GM21526 (cell line): ENCODE measurements at regions not wholly inside any gene's neighbourhood (a gene's known extent, or its start where the extent isn't known, plus 50 kb on each side); places are given as distances from the start of the nearest gene placed in this dataset.

Experiments
- ATAC-seq: cut with Tn5 transposase; IDR thresholded peaks from one replicate; pipeline ENCODE4 v1.9.1; 2021; ENCODE audit warnings: moderate library complexity; ENCODE audit not compliant: unreplicated experiment, low FRiP score

DNA sequence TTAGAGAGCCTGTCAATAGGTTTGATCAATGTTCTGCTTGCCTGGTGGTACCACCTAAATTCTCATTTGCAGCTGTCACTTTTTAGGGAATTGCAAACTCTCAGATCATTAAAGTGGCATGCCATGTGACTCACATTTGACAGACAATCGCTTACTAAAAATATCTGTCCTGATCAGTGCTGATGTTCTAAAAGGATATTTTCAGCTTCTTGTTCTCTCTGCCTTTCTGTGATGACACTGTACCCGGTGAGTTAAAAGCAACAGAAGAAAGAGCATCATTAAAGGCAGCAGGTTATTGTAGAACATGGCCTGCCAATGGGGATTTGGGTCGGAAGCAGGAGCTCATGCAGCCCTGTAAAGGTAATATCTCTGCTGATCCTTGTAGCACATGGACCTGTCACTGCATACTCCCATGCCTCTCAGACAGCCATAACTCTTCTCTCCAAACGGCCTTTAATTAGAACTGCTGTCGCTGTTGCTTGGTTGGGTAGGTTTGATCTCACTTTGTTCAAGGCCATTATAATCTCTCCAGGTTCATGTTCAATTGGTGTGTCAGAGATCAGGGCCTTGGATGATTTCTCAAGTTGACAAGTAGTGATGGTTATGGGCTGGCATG lies 441.3 kb upstream of the DEPDC1 start:
- no peak for ATAC-seq

- ATAC-seq = no peak
Measured at GRCh38 chr1:68950036-68950435, 453.2 kb upstream of the DEPDC1 start.

- ATAC-seq = no peak
Measured at GRCh38 chr1:68953311-68953710, 456.4 kb upstream of the DEPDC1 start.

DNA sequence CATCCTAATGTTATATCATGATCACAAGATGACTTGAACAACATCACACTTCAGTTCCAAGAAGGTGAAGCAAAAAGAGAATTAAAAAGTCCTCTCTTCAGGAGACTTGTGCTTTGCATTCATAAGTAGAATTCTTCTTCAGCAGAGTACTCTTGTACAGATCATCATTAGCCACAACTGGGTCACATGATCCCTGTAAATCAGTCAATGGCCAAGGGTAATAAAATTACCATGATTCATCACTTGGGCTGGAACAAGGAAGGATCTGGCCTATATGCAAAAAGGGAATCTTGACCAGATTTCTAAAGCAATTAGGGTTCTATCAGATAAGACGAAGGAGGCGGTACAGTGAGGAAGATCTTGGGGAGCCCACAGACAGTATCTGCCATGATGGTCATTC lies 458.0 kb upstream of the DEPDC1 start:
- no peak for ATAC-seq

DNA sequence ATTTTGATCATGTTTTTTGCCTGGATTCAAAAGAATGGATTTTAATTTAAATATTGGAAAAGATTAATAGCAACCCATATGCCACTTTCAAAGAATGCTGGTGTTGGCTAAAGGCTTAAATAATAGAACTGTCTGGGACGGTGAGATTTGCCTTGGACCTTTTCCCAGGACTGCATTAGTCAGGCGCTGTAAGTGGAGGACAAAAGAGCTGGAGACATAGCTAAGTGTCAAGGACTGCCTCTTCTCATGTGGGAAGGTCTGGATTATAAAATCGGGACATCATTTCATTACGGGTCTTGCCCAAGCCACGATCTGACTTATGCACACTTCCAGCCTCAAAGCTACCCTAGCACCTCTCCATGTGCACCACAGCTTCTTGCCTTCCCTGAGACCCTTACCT lies 458.5 kb upstream of the DEPDC1 start:
- no peak for ATAC-seq

- no peak for ATAC-seq
Measured at GRCh38 chr1:68958958-68959357, 462.1 kb upstream of the DEPDC1 start.

- ATAC-seq = no peak
Measured at GRCh38 chr1:68959461-68960030, 462.7 kb upstream of the DEPDC1 start.

- ATAC-seq = no peak
Measured at GRCh38 chr1:68961143-68961542, 464.3 kb upstream of the DEPDC1 start.

GRCh38 chr1:68963353-68963752 lies 466.5 kb upstream of the DEPDC1 start:
- ATAC-seq = no peak

DNA sequence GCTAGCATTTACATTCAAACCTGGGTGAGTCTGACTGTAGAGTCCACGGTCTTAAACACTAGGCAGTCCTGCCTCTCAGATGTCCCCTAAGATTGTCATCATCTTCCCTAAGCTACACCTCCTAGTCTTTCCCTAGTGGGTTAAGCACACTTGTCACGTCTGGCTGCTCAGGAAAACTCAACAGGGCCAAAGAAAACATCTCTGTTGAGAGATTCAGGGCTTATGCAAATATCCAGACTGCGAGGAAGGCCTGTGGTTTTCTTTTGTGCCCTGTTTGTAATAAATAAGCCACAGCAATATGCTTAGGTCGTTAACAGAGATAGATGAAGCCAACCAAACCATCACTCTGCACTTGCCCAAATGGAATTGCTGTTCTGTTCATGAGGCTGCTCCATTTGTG lies 472.6 kb upstream of the DEPDC1 start:
- ATAC-seq = no peak

DNA sequence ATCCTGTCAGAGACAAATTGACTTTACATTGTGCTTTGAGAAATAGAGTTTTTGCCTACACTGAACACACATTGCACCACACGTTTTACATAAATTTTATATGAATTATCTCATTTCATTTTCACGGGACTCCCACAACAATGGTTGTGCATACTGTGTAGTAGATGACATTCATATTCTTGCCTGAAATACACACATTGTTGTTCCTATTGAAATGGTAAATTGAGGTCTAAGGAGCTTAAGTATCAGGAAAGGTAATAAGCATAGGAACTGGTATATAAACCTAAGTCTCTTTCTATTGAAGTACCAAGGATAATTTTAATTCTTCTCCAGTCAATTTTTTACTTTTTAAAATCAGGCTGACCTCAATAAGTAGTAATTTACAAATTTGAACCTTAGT lies 473.7 kb upstream of the DEPDC1 start:
- no peak for ATAC-seq

GRCh38 chr1:68973459-68974244 lies 476.8 kb upstream of the DEPDC1 start:
- no peak for ATAC-seq

DNA sequence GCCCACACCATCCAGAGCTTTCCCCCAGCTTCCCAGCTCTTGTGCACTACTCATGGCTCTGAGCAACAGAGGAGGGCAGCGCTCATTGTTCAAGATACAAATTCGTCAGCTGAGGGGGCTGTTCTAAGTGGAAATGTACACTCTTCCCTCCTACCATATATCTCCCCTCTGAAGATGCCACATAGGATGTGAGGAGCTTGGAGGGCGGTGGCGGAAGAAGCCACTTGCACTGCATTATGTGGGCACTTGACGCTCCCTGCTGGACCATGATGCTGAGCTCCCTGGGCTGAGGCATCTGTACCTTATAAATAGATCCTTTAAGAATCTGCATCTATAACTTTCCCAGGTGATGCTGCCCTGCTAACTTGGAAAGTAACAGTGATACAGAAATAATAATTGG lies 477.6 kb upstream of the DEPDC1 start:
- no peak for ATAC-seq

- no peak for ATAC-seq
Measured at GRCh38 chr1:68975212-68975933, 478.5 kb upstream of the DEPDC1 start.

GRCh38 chr1:68976916-68977610 lies 480.2 kb upstream of the DEPDC1 start:
- ATAC-seq = no peak

- ATAC-seq = no peak
Measured at GRCh38 chr1:68979891-68980290, 483.0 kb upstream of the DEPDC1 start.

GRCh38 chr1:68984289-68984688 lies 487.4 kb upstream of the DEPDC1 start:
- ATAC-seq = no peak

GRCh38 chr1:68994096-68994495 lies 497.2 kb upstream of the DEPDC1 start:
- ATAC-seq = no peak

GRCh38 chr1:69016468-69016867 lies 519.6 kb upstream of the DEPDC1 start:
- no peak for ATAC-seq

GRCh38 chr1:69029649-69030048 lies 532.8 kb upstream of the DEPDC1 start:
- no peak for ATAC-seq

- no peak for ATAC-seq
Measured at GRCh38 chr1:69038379-69038778, 529.3 kb upstream of the LRRC7 start.
